Activated CD4-positive, alpha-beta T cell treated with anti-CD3 and anti-CD28 coated beads, Interleukin-10, Interleukin-2, amounts not matched to agents 100 ng/mL and 50 ng/mL, durations not matched to agents 16 hours and 8 hours (primary cell): ENCODE measurements at regions not wholly inside any gene's neighbourhood (a gene's known extent, or its start where the extent isn't known, plus 50 kb on each side); places are given as distances from the start of the nearest gene placed in this dataset.
"Not testable (repeated sequence)": the region's sequence is repeated elsewhere in the genome, so short reads cannot be mapped to it uniquely, and the experiment has no call there.

Source experiments
- DNase-seq: peaks from one replicate; pipeline ENCODE4 v3.0.0-alpha.2; 2020

DNA sequence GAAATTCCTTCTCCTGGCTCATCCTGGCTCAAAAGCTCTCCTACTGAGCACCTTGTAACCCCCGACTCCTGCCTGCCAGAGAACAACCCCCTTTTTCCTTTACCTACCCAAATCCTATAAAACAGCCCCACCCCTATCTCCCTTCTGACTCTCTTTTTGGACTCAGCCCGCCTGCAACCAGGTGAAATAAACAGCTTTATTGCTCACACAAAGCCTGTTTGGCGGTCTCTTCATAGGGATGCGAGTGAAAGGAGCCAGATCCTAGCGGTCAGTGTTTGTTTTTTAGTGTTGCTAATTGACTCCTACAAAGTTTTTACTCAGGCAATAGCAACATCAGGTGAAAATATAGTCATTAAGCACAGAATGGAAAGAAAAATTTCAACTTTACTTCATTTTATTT lies 592.3 kb upstream of the AADAT start:
- DNase-seq = not testable (repeated sequence)

DNA sequence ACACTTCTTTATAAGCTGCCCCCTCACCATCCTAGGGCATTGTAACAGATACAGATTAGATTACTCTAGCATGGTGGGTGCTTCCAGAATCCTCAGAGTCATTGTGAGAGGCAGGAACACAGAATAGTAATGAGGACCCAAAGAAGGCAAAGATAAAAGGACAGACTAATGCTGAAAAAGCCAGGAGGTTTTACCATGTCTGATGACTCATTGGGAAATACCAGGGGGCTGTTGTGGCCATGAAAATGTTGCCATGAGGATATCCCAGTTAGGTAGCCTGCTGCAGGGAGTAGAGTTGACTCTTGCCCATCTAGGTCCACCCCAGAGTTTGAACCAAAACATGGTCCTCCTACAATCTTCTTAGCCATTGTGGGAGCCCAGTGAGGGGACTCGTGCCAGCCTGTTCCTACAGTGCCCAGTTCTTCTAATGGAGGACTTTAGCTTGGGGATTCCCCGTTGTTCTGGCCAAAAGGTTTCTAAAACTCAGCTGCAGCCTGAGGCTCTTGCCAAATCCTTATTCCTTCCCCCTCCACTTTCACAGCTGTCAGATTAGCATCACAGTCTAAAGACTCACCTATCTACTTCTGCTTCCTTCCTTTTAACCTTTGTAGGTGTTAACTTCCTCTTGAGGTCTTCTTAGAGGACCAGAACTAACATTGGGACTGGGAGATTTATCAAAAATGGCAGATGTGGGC lies 586.0 kb upstream of the AADAT start:
- no peak for DNase-seq

GRCh38 chr4:170674176-170674575 lies 584.4 kb upstream of the AADAT start:
- no peak for DNase-seq

GRCh38 chr4:170672381-170672965 lies 582.7 kb upstream of the AADAT start:
- DNase-seq = no peak

DNA sequence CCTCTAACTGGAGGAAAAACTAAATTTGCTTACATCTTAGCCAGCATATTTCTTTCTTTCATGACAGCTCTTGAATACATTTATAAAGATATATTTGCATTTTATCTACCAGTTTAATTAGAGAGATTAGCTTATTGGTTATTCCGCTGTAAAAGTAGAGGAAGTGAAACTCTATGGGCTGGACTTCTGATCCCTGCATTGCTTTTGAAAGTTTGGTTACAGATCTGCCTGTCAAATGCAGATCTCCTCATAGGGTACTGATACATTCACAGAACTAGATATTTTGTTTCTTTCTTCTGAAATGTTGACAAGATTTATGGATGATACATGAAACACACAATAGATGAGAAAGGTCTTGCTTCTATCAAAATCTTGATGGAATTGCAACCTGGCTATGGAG lies 581.4 kb upstream of the AADAT start:
- DNase-seq = no peak

- no peak for DNase-seq
Observed at GRCh38 chr4:170667814-170668213, 578.1 kb upstream of the AADAT start.

- DNase-seq = no peak
Observed at GRCh38 chr4:170666909-170667308, 577.2 kb upstream of the AADAT start.

DNA sequence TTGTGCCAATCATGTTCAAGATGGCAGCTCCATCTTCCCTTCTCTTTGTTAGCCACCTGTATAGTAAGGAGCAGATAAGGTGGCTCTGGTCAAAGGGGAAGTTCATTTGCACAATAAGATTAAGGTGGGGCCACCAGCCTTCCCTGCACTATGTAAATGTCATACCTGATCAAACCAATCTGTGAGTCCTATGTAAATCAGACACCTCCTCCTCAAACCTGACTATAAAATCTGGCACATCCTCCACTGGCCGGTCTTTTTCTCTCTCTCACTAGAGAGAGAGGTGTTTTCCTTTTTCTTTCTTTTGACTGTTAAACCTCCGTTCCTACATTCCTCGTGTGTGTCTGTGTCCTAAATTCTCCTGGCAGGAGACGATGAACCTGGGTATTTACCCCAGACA lies 572.5 kb upstream of the AADAT start:
- no peak for DNase-seq

DNA sequence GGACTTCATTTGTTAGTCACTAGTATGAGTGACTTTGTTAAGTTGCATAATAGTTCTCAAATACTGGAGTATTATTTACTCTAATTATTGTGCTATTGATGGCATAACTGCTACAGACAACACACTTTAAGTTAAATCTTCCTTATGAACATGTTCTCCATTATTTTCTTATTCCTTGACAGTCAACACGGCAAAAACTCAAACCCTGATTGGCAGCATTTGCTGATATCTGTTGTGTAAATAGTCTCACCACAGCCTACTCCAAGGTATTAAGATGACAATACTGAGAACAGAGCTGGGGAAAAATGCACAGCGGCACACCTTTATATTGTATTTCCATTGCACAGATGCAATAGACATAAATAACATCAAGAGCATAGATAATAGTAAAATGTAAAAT lies 568.0 kb upstream of the AADAT start:
- no peak for DNase-seq

GRCh38 chr4:170656506-170656905 lies 566.8 kb upstream of the AADAT start:
- no peak for DNase-seq

DNA sequence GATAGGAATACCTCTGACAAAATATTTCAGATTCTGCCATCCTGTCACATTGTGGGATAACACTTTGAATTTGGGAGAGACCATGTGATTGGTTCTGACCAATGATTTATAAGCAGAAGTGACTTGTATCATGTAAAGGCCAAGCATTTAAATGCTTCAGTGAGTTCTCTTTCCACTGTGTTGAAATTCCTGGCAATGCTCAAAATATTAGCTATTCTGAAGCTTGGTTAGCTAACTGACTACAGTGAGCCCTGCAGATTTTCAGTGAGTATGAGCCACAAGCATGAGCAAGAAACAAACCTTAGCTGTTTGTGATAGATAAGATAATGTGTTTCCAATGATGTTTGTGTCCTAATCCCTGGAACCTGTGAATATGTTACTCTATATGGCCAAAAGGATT lies 562.8 kb upstream of the AADAT start:
- no peak for DNase-seq

GRCh38 chr4:170651786-170652185 lies 562.0 kb upstream of the AADAT start:
- DNase-seq = no peak

DNA sequence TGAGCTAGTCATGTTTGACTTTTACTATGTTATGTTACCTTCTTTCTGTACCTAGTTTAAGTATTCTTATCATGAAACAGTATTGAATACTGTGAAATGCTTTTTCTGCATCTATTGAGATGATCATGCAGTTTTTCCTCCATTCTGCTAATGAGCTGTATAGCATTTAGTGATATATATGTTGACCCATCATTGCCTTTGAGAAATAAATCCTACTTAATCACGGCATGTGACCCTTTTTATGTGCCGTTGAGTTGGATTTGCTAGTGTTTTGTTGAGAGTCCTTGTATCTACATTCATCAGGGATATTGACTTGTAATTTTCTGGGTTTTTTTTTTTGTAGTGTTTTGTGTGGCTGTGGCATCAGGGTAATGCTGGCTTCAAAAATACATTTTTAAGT lies 537.7 kb upstream of the AADAT start:
- DNase-seq = no peak

DNA sequence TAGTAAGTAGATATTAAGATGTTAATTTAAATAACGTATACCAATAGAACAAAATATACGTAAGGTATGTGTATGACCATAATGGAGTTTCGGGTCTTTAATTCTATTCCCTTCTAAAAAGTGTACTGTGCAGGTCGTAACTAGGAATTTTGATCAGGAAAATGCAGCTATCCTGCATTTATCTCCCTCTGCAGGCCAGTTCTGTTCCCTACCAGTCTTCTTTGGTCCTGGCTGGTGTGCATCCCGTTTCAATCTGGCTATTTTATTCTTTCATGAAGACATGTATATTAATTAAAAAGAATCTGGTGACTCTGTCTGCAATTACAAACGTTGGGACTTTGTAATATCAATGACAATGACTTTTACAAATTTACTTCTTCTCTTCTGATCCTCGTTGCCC lies 534.1 kb upstream of the AADAT start:
- no peak for DNase-seq

DNA sequence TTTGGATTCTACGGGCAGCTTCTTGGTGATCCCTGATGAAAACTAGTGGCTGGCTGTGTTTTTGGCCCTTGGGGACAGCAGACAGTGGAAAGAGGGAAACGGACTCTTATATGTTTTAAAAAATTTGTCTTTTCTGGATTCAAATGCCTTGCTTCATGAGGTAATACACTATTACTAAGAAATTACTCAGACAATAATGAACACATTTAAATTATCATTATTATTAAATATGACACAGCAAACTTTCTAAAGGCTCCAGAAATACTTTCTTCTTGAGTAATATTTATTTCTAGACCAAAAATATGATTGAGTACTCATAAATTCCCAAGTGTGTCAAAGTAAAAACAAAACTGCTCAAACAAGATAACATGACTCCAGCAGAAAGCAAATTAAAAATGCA lies 520.7 kb upstream of the AADAT start:
- no peak for DNase-seq

DNA sequence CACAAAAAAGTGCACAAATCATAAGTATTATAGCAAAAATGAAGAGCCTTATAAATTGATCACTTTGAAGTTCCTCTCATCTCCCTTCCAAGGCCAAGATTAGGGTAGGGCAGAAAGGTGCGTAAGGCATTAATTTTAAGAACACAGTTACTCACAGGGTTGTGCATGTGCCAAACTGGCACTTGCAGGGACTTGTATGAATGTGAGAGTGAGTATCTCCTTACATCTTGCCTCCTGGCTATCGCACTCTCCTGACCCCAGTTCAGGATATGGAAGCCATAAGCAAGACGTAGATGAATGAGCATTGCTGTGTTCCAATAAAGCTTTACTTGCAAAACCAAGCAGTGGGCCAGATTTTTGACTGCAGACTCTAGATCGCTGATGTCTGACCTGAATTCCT lies 510.1 kb upstream of the AADAT start:
- no peak for DNase-seq

DNA sequence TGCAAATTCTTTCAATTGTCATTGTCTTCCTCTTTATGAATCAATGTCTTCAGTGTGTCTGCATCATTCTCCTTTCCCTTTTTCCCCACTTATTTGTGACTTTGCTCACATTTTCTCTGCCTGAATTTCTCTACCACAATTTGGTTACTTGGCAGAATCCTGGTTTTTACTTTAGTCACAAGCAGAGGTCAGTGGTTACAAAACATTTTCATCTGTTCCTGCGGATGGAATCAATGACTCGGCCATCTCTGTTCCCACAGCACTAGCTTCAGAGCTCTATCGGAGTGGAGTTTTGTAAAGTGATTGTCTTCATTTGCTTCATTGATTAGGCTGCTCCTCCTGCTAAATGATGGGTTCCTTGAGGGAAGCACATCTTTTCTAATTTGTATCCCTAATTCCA lies 501.3 kb upstream of the AADAT start:
- no peak for DNase-seq

- peak; percentile 1 for DNase-seq
Observed at GRCh38 chr4:170589597-170590191, 499.9 kb upstream of the AADAT start.

GRCh38 chr4:170581969-170582368 lies 492.2 kb upstream of the AADAT start:
- no peak for DNase-seq

- no peak for DNase-seq
Observed at GRCh38 chr4:170581322-170581721, 491.6 kb upstream of the AADAT start.

DNA sequence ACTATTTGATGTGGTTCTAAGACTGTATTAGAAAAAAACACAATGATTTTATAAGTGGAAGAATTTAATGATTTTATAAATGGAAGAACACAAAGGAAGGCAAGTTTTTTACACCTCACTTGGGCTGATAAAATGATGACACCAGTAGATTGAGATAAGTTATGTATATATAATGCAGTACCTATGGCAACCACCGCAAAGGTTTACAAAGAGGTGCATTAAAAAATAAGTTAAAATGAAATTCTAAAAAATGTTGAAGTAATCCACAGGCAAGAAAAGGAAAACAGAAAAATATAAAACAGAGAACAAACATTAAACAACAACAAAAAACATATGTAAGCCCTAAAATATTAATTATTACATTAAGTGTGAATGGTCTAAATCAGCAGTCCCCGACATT lies 490.9 kb upstream of the AADAT start:
- DNase-seq = no peak

DNA sequence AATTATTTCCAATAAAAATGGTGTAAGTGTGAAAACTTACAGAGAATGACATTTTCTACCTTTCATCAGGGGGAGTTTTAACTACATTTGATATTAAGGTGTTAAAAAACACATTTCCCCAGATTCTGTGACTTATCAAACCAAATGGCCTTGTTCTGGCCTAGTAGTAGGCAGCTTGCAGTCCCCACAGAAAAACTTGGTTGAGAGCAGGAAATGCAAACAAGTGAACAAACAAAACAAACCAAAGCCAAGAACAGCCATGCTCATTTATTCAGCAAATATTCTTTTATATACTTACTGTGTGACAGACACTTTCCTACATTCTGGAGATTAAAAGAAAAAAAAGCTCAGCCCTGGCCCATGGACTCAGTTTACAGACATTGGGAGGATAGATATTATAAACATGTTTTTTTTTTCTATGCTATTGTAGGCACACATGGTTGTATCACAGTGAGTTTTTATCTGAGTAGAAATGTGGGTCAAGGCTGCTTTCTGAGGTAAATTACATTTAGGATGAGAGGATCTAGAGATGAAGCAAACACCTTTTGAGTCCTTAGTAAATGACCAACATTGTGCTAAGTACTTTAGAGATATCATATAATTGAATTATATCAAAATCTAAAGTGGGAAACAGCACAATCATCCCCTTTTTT lies 449.2 kb upstream of the AADAT start:
- DNase-seq = no peak

- no peak for DNase-seq
Observed at GRCh38 chr4:170529748-170530722, 440.3 kb upstream of the AADAT start.
